ENCODE measurements at regions not wholly inside any gene's neighbourhood (a gene's known extent, or its start where the extent isn't known, plus 50 kb on each side); places are given as distances from the start of the nearest gene placed in this dataset.

DNA sequence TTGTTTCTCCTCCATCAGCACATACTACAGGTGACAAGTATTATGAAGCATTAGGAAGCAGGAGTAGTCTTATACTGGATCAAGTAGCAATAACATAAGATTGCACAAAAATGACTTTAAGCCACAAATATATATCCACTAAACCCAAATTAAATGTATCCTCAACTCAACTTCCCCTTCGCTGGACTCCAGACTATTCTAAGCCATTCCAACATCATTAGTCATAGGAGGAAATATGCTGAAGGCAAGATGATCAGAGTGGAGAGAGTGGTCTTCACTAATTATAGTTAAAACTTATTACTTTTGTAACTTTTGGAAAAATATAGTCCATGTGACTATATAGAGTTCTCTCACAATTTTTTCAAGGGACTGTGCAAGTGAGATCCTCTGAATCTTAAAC is 390.7 kb upstream of the ZP4 start:
- TF ChIP-seq, protein P1, sequence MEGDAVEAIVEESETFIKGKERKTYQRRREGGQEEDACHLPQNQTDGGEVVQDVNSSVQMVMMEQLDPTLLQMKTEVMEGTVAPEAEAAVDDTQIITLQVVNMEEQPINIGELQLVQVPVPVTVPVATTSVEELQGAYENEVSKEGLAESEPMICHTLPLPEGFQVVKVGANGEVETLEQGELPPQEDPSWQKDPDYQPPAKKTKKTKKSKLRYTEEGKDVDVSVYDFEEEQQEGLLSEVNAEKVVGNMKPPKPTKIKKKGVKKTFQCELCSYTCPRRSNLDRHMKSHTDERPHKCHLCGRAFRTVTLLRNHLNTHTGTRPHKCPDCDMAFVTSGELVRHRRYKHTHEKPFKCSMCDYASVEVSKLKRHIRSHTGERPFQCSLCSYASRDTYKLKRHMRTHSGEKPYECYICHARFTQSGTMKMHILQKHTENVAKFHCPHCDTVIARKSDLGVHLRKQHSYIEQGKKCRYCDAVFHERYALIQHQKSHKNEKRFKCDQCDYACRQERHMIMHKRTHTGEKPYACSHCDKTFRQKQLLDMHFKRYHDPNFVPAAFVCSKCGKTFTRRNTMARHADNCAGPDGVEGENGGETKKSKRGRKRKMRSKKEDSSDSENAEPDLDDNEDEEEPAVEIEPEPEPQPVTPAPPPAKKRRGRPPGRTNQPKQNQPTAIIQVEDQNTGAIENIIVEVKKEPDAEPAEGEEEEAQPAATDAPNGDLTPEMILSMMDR (conservative IDR thresholded peaks at IDR 0.05), result no peak
- TF ChIP-seq ZFX (IDR thresholded peaks at IDR 0.05), result no peak
- H3K27ac ChIP-seq, result no peak overlapping the region

DNA sequence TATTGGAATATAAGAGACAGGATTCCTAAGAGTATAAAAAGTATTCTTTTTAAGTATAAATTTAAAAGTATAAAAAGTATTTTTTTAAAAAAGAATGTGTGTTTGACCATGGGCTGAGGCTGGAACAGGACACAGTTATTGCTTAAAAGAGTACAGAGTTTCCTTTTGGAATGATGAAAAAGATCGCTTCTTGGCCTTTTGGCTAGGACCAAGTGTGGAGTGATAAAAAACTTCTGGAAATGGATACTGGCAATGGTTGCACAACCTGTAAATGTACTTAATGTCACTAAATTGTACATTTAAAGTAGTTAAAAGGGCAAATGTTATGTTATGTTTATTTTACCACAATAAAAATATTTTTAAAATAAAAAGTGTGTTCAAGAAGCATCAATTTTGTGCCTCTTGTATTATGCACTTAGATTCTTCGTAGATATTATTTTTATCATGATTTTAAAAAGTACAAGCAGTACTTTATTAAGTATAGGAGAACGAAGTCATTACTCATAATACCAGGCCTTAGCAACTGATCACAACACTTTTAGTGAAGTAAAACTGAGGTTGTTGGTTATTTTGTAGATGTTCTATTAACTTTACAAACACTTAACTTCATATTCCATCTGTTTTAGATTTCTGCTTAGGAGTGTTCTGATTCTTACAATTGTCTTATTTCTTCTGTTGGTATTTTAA is 389.1 kb upstream of the ZP4 start:
- H3K27ac ChIP-seq, result no peak overlapping the region
- TF ChIP-seq, protein P1 (conservative IDR thresholded peaks at IDR 0.05), result no peak
- no peak for TF ChIP-seq ZFX (IDR thresholded peaks at IDR 0.05)

DNA sequence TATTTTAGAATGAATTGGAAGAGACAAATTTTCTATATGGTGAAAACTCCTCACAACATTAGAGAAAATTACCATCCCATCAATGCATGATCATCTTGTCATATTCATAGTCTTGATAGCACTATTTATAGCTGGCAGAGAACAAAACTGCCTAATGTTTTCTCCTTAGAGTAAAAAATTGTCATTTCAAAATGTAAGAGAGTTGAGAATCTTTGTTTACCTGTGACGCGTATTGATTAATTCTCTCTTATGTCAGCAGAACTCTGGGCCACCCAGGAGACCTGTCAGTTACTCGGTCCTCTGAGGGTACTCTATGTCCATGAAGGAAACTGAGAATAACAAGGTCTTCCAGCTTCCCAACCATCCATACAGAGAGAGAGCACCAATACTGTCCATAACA is 381.4 kb upstream of the ZP4 start:
- TF ChIP-seq ZFX (IDR thresholded peaks at IDR 0.05), result no peak
- H3K27ac ChIP-seq, result no peak overlapping the region

DNA sequence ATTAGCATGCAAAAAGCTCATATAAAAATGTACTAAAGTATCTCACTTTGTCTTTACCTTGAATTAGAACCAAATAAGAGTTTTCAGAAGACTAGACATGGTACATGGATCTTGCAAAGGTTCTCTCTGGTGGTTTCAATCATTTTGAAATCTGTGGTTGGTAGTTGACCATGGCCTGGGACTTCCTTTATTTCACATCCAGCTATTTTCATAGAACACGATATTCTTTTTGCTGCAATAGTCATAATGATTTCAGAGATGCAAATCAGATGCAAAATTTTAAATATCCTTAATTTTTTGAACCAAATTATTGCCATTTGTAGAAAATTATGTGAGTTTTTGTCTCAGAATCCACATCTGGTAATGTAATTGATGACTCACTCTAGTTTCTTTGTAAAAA is 375.1 kb upstream of the ZP4 start:
- no peak overlapping the region for H3K27ac ChIP-seq
- TF ChIP-seq, protein P1 (conservative IDR thresholded peaks at IDR 0.05), result no peak

DNA sequence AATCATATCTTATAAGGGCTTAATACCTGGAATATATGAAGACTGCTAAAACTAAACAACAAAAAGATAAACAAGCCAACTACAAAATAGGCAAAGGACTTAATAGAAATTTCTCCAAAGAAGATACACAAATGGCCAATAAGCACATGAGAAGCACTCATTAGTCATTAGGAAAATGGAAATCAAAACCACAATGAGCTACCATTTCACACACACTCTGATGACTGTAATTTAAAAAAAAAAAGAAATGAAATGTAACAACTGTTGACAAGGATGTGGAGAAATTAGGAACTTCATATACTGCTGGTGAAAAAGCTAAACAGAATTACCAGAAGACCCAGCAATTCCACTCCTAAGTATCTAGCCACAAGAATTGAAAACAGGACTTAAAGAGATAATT is 374.2 kb upstream of the ZP4 start:
- H3K27ac ChIP-seq, result no peak overlapping the region
- TF ChIP-seq, protein P1 (conservative IDR thresholded peaks at IDR 0.05), result no peak
- TF ChIP-seq ZFX (IDR thresholded peaks at IDR 0.05), result no peak

DNA sequence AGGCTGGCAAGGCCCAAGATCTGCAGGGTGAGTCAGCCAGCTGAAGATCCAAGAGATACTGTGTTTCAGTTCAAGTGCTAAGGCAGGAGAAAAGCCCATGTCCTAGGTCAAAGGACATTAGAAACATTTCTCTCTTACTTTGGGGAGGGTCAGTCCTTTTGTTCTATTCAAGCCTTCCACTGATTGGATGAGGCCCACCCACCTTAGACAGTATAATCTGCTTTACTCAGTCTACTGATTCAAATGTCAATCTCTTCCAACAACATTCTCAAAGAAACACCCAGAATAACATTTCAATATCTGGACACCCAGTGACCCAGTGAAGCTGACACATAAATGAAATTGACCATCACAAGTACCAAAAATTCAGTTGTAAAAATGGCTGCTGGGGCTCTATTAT is 367.8 kb upstream of the ZP4 start:
- TF ChIP-seq ZFX (IDR thresholded peaks at IDR 0.05), result no peak
- TF ChIP-seq, protein P1 (conservative IDR thresholded peaks at IDR 0.05), result no peak
- no peak overlapping the region for H3K27ac ChIP-seq

DNA sequence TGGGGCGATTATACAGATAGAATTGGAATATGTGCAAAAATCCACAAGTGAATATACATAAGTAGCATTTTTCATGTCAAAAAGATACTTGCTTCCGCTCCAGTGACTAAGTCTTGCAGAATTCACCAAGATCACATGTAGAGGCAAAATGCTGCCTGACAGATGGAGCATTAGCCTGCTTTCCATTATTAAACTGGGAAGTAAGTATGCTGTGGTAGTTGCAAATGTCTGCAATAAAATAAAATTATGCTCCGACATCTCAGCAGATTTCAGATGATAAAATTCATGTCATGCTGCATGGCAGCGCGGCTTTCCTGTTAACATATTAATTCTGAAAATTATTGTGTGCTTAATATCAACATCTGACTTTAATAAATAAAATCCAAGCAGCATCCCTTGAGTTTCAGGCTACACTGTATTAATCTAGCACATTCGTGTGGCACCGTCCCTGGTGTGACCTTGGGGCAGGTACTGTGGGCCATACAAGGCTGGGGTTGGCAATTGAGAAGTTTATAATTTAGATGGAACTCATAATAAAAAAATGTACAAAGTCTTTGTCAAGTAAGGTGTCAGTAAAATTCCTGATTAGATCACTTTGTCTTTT is 366.4 kb upstream of the ZP4 start:
- TF ChIP-seq ZFX (IDR thresholded peaks at IDR 0.05), result no peak
- TF ChIP-seq, protein P1 (conservative IDR thresholded peaks at IDR 0.05), result no peak
- H3K27ac ChIP-seq, result no peak overlapping the region

DNA sequence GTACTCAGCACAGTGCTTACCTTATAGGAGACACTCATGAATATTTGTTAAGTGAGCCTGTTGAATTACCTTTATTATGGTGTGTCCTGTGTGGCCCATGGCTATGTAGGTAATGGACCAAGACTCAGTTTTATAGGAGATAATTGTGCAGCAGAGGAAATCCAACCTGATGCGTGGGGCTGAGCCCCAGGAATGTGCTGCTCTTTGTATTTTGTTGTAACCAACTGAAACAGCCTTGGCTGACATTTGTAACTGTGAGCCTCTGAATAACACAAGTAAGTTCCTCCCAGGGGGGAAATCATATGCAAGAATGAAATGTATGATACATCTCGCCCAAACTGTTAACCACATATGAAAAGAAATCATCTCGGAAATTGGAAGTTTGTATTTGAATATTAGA is 364.2 kb upstream of the ZP4 start:
- H3K27ac ChIP-seq, result no peak overlapping the region
- no peak for TF ChIP-seq ZFX (IDR thresholded peaks at IDR 0.05)
- TF ChIP-seq, protein P1 (conservative IDR thresholded peaks at IDR 0.05), result no peak
